NCI-H2107 (cell line): ENCODE measurements at regions not wholly inside any gene's neighbourhood (a gene's known extent, or its start where the extent isn't known, plus 50 kb on each side); places are given as distances from the start of the nearest gene placed in this dataset.
"Not testable (repeated sequence)": the region's sequence is repeated elsewhere in the genome, so short reads cannot be mapped to it uniquely, and the experiment has no call there.

ENCODE experiments used
- DNase-seq: peaks from one replicate; lab custom pipeline; 2025; lab: John Stamatoyannopoulos, UW

DNA sequence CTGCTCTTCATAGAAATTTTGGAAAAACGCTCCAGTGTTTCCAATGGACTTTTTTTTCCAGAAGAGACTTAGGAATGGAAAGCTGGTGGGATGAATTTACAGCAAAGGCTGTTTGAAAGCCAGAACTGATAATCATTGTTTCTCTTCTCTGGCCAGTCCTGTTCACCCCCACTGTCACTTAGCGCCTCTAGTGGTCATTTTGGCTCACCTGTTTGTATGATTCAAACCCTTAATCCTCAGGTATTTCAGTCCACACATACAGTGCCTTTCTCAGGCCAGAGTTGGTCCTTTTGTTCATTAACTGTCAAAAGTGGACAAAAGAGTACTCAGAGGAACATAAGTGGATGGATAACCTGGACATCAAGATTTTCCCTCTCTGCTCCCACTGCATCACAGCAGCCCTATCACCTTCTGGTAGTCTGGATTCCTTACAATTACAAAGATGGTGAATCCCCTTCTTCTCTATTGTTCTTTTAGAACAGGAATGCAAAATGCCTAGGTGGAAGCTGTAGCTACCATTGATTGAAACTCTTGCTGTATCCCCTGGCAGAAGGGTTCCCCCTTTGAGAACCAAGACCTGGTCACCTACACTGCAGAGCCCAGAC is 177.6 kb upstream of the OLFM3 start:
- no peak for DNase-seq

DNA sequence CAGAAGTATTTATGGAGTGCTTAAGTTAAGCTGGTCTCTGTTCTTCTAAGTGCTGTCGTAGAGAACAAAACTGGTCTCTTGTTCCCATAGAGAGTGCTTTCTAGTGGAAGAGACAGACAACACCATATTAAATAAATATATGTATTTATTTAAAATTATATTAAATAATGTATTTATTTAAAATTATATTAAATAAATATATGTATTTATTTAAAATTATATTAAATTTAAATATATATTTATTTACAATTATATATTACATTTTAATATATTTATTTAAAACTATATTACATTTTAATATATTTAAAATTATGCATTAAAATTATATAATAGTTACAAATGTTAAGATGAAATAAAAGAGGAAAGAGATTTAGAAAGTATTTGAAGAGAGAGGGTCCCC is 175.5 kb upstream of the OLFM3 start:
- no peak for DNase-seq

DNA sequence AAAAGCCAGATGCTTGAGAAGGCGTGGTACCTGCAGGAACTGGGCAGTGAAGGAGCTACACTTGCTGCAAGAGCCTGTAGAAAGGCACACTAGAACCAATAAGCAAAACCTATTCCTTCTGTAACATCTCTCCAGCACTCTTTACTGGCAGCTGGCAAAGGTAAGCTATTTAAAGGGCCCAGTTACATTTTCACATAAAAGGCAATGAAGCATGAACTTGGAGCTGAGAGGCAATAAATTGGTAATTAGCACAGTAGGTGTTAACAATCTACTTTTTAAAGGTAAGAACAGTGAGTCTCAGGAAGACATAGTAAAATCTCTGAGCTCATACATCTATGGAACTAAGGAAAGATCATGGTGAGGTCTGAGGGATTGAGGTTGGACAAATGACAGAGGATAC is 167.1 kb upstream of the OLFM3 start:
- DNase-seq, result no peak

DNA sequence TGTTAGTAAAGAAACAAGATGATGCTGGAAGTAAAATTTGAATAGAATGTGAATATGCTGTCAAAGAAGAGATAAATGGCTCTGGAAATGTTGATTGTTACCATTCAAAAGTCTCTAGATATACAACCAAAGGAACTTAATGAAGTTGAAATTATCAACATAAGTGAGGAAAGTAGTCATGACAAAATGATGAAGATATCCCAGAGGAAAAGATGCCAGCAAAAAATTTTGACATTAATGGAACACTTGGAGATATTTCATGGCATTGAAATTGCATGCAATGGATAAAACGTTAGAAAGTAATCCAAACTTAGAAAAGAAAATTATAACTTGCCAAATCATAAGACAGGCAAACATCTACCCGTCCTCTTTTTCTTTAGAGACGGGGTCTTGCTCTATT is 154.5 kb upstream of the OLFM3 start:
- DNase-seq, result no peak

DNA sequence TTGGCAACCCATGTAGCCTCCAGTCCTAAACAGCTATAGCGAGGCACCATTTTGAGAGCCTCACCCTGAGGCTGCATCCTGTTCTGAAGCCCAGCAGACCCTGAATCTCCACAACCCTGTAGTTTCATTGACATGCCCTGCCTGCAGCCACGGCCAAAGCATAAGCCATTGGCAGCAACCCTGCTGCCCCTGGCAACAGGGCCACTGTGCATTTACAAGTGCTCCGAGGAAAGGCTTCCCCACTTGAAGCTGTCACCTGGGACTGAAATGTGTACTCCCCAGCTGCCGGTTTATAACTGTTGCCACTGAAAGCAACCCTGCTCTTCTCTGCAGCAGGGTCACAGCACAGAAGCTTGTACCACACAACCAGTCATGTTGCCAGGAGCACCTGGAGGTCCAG is 124.2 kb upstream of the OLFM3 start:
- DNase-seq, result peak; percentile 20

DNA sequence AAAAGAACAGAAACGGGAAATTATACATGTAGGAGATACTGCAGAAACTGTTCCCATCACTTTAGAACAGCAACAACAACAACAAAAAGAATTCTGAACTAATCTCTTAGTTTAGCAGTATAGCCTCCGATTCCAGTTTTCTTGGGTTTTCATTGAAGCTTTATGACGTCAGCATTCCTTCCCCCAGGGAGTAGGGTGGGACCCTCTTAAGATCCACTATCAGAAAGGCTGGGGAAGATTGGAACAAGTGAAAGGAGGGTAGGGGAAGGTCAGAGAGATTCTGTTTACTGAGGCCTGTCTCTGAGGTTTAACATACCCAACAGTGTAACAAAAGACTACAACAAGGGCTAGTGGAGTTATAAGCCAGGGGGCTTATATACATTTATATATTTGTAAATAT is 121.4 kb upstream of the OLFM3 start:
- DNase-seq, result no peak

DNA sequence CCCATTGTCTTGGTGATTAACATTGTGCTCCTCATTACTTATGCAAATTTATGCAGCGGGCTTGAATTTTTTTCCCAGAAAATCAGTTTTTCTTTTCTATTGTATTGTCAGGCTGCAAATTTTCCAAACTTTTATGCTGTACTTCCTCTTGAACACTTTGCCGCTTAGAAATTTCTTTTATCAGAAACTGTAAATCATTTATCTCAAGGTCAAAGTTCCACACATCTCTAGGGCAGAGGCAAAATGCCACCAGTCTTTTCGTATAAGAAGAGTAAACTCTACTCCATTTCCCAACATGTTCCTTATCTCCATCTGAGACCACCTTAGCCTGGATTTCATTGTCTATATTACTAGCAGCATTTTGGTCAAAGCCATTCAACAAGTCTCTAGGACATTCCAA is 113.9 kb upstream of the OLFM3 start:
- no peak for DNase-seq

DNA sequence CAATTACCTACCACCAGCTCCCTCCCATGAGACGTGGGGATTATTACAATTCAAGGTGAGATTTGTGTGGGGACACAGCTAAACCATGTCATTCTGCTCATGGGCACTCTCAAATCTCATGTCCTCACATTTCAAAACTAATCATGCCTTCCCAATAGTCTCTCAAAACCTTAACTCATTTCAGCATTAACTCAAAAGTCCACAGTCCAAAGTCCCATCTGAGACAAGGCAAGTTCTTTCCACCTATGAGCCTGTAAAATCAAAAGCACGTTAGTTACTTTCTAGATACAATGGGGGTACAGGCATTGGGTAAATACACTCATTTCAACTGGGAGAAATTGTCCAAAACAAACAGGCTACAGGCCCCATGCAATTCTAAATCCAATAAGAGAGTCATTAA is 112.8 kb upstream of the OLFM3 start:
- DNase-seq, result not testable (repeated sequence)

DNA sequence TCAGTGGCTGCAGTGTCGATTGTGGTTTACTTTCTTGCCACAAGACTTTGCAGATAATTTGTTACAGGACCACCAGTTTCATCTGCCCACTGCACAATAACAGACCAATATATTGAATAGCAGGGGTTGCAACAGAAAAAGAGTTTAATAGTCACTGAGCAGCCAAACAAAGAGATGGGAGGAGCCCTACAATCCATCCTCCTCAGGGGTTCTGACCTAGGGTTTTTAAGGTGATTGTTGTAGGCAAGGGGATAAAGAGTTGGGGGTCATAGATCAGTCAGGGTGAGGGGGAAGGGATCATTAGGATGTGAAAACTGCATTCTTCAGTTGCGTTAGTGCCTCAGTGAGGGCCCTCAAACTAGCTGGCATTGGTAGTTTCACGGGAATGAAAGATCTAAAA is 110.7 kb upstream of the OLFM3 start:
- DNase-seq, result no peak

DNA sequence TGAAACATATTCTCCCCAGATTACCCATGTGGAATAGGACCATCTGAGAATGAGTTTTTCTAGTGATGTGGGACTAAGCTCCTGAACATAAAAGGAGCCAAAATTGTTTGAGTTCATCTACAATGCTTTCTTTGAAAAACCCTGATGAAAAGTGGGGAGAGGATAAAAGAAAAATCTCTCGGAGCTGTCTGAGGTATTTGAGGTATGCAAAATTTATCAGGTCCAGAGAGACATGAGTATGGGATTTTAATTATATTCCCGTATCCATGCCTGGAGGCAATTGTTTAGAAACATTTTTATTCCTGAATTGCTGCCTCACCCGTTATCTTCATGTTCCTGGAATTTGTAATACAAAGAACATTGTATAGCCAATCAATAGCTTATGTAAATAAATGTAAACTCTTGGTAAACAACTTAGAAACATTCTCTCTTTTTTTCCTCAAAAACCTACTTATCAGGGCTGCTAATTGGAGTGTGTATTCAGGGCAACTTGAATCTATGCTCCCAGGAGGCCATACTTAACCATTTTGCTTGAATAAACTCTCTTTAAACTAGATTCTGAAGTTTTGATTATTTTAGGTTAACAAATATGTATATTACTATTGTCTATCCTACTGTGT is 109.3 kb upstream of the OLFM3 start:
- no peak for DNase-seq

DNA sequence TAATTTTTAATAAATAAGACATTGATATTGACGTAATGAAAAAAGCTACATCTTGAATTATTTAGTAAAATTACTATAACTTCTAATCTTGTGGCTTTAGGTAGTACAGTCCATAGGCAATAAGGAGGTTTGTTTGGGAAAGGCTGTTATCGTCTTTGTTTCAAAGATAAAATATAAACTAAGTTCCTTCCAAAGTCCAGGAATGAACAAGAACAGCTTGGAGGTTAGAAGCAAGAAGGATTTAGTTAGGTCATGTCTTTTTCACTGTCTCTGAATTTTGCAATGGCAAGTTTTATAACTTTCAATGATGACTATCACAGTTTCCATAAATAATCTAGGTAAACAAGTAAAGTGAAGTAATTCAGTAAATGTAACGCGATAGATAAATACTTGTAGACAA is 106.9 kb upstream of the OLFM3 start:
- no peak for DNase-seq

DNA sequence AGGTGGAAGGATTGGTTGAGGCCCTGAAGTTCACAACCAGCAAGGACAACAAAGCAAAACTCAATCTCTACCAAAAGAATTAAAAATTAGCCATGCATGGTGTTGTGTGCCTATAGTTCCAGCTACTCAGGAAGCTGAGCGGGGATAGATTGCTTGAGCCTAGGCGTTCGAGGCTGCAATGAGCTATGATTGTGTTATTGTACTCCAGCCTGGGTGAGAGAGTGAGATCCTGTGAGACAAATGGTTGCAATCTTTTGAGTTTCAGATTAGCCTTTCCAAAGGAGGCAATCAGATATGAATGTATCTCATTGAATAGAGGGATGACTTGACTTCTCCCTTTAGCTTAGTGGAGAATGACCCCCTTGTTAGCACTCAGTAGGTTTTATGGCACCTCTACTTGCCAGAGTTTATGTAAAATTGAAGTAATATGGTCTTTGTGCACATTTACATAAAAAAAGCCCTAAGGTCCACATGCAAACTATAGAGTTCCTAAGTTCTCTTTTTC is 105.6 kb upstream of the OLFM3 start:
- no peak for DNase-seq

DNA sequence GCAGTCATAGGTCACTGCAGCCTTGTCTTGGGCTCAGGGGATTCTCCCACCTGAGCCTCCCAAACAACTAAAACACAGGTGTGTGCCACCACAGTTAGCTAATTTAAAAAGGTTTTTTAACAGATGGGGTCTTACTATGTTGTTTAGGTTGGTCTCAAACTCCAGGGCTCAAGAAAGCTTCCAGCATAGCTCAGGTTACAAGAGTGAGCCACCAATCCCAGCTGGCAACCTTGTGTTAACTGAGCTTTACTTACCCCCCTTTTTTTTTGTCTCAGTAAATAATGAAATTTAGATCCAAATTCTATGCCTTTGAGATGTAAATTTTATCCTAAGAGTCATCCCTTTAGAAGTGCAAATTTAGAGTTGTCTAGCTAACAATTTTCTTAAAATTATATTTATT is 103.9 kb upstream of the OLFM3 start:
- no peak for DNase-seq

DNA sequence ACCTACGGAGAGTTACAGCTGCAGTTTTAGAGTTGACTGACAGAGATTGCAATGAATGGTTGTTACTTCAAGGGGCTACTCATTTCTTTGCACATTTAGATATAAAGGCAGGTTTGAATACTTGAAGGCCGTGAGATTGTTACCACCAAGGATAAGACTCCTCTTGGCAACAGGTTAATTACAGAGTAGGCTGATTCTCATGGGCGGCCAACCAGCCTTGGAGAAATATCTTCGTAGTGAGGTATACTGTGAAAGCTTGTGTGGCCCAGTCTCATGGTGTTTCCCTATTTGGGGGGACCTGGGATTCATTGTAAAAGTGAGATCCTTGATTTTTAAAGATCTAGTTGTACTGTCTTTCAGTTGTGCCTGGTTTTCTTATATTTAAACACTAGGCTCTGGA is 103.2 kb upstream of the OLFM3 start:
- no peak for DNase-seq

DNA sequence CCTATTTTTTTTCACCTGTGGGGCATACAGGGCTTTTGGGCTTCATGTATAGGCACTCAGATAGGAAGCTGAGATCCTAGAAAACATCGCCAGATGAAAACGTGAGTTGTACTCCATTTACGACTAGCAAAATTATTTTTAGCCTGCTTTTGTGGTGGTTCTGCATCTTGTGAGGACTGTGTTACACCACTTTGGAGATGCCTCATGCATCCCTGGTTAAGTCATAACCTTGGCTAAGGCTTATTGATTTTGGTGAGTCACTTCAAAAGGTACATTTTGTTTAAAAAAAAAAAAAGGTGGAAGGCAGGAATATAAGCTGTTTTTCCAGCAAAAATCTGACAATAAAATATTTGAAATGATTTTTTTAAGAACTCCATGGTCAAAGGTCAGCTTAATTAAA is 101.8 kb upstream of the OLFM3 start:
- no peak for DNase-seq

DNA sequence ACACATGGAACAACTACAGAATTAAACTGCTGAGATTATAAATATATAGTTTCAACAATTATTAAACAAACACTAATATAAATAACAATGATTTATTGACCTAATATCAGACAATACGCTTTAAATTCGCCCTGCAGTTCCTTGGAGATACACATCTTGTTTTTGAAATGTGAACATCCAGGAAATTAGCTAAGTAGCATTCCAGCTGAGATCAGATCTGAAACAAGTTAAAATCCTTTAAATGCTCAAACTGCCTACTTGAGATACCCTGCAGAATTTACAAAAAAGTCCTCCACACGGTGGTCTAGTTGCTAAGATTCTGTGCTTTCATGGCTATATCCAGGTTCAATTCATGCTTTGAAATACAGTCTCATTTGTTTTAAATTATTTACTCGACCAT is 101.4 kb upstream of the OLFM3 start:
- no peak for DNase-seq

DNA sequence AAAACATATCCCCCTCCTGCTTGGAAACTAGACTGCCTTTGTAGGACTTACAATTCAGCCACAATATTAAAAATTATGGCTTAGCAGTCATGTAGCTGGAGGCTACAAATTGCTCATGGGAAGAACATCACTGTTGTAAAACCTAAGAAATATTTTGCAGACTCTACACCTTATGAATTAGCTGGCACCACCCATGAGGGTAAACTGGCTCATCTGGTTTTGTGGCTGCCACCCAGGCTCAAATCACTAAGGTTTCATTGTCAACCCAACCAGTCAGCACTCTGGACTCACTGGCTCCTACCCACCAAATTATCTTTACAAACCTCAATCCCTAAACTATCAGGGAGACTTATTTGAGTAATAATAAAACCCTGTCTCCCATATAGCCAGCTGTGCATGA is 100.7 kb upstream of the OLFM3 start:
- DNase-seq, result no peak

DNA sequence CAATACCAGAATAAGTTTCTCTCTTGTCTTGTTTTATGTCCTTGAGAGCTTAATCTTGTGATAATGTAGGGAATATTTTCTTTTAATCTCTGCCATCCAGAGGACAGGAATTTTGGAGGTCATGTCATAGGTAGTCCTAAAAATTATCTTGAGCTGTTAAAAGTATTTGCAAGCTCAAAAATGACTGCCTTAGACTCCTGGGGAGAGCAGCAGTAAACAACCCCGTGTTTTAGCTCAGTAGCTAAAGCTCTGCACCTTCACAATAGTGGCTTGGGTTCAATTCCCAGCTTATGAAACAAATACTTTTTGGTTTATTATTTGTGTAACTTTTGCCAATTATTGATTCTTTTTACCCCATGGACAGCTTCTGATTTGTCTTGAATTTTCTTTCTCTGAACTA is 99.4 kb upstream of the OLFM3 start:
- no peak for DNase-seq

DNA sequence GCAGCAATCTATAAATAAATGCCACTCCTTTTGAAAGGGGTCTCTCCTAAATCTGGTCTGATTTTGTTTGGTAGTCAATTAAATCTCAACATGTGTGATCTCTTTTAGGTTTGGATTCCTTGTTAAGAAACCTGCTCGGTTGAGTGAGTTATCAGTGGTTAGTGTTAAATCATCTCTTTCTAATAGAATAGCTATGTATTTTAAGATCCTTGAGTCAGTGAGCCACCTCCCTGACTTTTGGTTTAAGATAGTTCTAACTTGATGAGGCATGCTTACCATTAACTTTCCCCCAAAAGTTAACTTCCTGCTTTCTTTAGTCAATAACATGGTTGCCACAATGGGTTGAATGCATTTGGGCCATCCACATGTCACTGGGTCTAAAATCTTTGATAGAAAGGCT is 93.1 kb upstream of the OLFM3 start:
- DNase-seq, result no peak

DNA sequence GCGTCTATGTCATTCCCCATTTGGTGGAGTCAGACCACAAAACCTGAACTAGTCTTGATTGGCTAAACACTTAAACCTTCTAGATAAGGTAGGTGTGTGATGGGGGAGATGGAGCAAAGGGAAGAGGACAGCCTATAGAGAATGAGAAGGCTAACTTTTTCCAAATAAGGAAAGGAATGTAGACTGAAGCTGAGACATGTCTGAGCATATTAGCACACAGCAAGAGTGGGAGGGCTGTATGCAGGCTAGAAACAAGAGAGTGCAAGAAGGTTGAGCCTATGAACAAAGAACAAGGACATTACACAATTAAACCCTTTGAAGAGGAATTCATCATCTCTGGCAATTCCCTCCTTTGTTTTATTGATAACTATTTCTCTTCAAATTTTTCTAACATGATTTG is 89.2 kb upstream of the OLFM3 start:
- DNase-seq, result no peak

DNA sequence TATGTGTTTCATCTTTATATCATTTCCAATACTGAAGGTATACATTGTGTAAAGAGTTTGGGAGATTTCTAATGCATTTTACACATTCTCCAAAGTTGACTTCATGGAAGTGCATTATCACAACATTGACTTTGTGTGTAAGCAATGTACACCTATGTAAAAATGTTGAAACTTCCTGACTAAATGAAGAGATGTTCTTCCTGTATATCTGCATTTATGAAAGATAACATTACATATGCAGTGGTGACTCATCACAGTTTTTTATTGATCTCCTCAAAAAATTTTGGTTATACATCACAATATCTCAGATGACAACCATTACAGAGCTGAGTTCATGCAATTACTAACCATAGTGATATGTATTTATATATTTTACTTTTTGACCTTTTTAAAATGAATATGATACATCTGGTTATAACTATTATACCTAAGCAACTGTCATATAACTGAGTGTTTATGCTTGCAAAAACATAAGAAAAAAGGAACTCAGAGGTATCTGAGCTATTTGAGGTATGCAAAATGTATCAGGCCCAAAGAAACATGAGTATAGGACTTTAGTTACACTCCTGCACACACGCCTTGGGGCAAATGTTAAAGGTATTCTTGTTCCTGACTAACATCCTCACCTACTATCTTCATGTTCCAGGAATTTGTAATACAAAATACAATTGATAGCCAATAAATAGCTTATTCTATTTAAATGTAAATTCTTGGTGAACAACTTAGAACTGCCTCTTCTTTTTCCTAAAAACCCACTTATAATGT is 88.2 kb upstream of the OLFM3 start:
- DNase-seq, result no peak

DNA sequence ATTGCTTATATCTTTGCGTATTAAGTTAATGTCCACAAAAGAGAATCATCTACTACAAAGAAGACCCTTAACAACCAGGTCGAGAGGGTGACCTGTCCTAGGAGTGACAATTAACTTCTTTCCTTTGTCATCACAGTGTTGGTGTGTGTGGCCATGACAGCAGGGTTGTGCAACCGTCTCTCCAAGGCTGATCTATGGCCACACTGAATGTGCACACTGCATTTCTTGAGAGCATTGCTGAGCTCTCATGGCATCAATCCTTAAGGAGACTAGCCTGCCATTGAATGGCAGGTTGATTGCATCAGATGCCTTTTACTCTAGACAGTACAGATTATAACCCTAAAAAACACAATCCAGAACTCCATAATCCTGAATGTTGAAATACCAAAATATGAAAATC is 86.5 kb upstream of the OLFM3 start:
- no peak for DNase-seq

DNA sequence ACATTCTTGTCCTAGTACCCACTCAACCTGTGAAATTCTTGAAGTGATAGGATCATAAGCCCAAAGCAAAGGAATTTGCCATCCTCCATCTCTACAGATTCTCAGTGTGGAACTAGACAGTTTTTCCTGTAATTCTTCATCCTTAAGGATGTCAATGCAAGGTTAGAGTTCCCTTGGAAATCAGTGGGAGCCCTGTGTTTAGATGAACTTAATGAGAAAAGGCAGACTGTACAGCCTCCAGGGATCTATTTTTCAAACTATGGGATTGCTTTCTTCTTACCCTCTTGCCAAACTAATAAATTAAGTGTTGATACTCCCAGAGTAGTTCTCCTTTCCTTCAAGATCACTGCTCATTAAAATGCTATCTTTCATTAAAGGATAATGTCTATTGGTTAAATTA is 78.1 kb upstream of the OLFM3 start:
- no peak for DNase-seq

DNA sequence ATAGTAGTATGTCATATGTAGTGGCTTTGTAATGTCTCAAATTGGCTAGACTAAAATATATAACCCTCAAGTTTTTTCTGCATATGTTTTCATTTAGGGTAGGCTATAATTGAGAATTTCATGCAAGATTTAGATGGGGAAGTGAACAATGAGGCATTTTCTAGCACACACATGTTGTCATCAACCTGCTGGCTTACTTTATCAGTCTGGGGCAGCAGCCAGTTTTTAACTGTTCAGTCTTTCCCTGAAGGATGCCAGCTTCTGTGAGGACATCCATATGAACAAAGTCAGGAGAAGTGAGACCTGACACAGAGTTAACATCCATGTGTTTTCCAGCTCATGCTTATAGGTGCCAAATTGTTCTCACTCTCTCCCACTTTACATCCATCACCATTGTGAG is 74.7 kb upstream of the OLFM3 start:
- DNase-seq, result no peak
